ENCODE measurements at regions not wholly inside any gene's neighbourhood (a gene's known extent, or its start where the extent isn't known, plus 50 kb on each side); places are given as distances from the start of the nearest gene placed in this dataset.

GRCh38 chr12:114774699-114775098 is 90.7 kb upstream of the TBX3 start (continued):
- no peak for TF ChIP-seq TCF7L2 (IDR thresholded peaks at IDR 0.05; ENCODE audit: borderline replicate concordance, extremely low read depth, insufficient read depth, insufficient read length)

GRCh38 chr12:114774197-114774596 is 90.2 kb upstream of the TBX3 start:
- ChIA-PET RAD21 (ENCODE audit: low non-redundant PET in 1 of 2, low total read pairs in 2 of 2, uncharacterized antibody in 2 of 2, unreplicated experiment in 2 of 2) (no interaction called here), CTCF (no interaction called here), POLR2A (no interaction called here)
- Histone ChIP-seq H3K27me3 (ENCODE audit: insufficient read depth, low read length) (no peaks in the 10 kb centered on the region), H3K9me3 (ENCODE audit: control insufficient read depth in 1 of 2, insufficient read depth in 1 of 2, low read depth in 1 of 2, low read length in 2 of 2) (no peaks in the 10 kb centered on the region), H3K36me3 (ENCODE audit: control insufficient read depth in 1 of 2, insufficient read depth in 2 of 2, low read length in 2 of 2) (no peaks in the 10 kb centered on the region), H3K27ac (ENCODE audit: low read depth, low read length) (no peak overlapping the region), H4K20me1 (ENCODE audit: insufficient read depth) (no peaks in the 10 kb centered on the region), H3K4me1 (ENCODE audit: control insufficient read depth in 1 of 2, insufficient read depth in 2 of 2, low read length in 2 of 2) (peaks cover 0 to 12% of the 10 kb centered on the region in 2 experiments; a peak in 2 of 4 replicates), H3K9ac (ENCODE audit: low read length) (no peak overlapping the region), H3K79me2 (ENCODE audit: insufficient read depth, low read length) (no peaks in the 10 kb centered on the region), H3K4me3 (replicated peaks in 1 of 2; ENCODE audit: low read depth in 1 of 2, low read length in 2 of 2) (no peak overlapping the region), H2AFZ (ENCODE audit: low read depth, low read length, poor library complexity, severe bottlenecking) (no peak overlapping the region), H3K9me2 (ENCODE audit: insufficient read depth) (no peaks in the 10 kb centered on the region), H3K4me2 (ENCODE audit: low read length) (peak overlapping the region; percentile 46)
- TF ChIP-seq TCF7L2 (IDR thresholded peaks at IDR 0.05; ENCODE audit: borderline replicate concordance, extremely low read depth, insufficient read depth, insufficient read length): peak; percentile 35
- TF ChIP-seq MAX (IDR thresholded peaks at IDR 0.05): no peak
- TF ChIP-seq REST (IDR thresholded peaks at IDR 0.05; ENCODE audit: low read depth): no peak
- no peak for TF ChIP-seq CTCF (IDR thresholded peaks at IDR 0.05 in 2 of 3, conservative IDR thresholded peaks at IDR 0.05 in 1 of 3; ENCODE audit: borderline replicate concordance in 1 of 3, insufficient read depth in 1 of 3, low read depth in 2 of 3, low read length in 2 of 3)
- intact Hi-C loops (cut with micrococcal nuclease): no loop called here
- ATAC-seq (peak; percentile 72), DNase-seq (ENCODE audit: low read depth, low spot score) (peak; percentile 8)
- BruUV-seq (replicated peaks): no TSS peak

Data from HCT116 (cell line).